Esophagus squamous epithelium (tissue), 5 donors: ENCODE measurements at regions not wholly inside any gene's neighbourhood (a gene's known extent, or its start where the extent isn't known, plus 50 kb on each side); places are given as distances from the start of the nearest gene placed in this dataset.

Source experiments
- DNase-seq: peaks from one replicate; lab custom pipeline; 2025; lab: John Stamatoyannopoulos, UW
- H3K27ac ChIP-seq, 4 donors: fragments of 200-600 bp; sonication (generic); one replicate each; pipeline ENCODE4 v1.5.1; 2016 to 2019; ENCODE audit warnings: mild to moderate bottlenecking in 1 of 4
- H3K27me3 ChIP-seq, 4 donors: fragments of 200-600 bp; sonication (generic); 1 replicate in 3 of 4; 2 replicates in 1 of 4; pipeline versions ENCODE4 v1.5.1 to v1.6.0; 2017 to 2021; ENCODE audit warnings: antibody characterized with exemption in 1 of 4
- H3K36me3 ChIP-seq, 3 donors: fragments of 200-600 bp; sonication (generic); one replicate each; pipeline ENCODE4 v1.5.1; 2016 to 2019
- H3K4me1 ChIP-seq, 3 donors: fragments of 200-600 bp; sonication (generic); one replicate each; pipeline ENCODE4 v1.5.1; 2017 to 2019
- H3K4me3 ChIP-seq, 4 donors: fragments of 200-600 bp; sonication (generic); 1 replicate in 3 of 4; 2 replicates in 1 of 4; pipeline ENCODE4 v1.5.1; 2016 to 2019; ENCODE audit warnings: mild to moderate bottlenecking in 2 of 4, moderate library complexity in 1 of 4
- H3K9me3 ChIP-seq, 3 donors: fragments of 200-600 bp; sonication (generic); one replicate each; pipeline ENCODE4 v1.5.1; 2016 to 2019
- CTCF ChIP-seq, 6 experiments: fragments of 450-650 bp in 4 of 6; fragments of 200-600 bp in 2 of 6; sonication (generic) in 2 of 6; IDR thresholded peaks; one replicate each; pipeline ENCODE4 v1.5.1; 2016 to 2019; ENCODE audit warnings: antibody characterized with exemption in 6 of 6, mild to moderate bottlenecking in 4 of 6, moderate library complexity in 4 of 6
- POLR2A ChIP-seq, 4 donors: fragments of 450-650 bp; IDR thresholded peaks; one replicate each; pipeline ENCODE4 v1.6.1; 2017; ENCODE audit warnings: antibody characterized with exemption in 4 of 4, mild to moderate bottlenecking in 4 of 4, moderate library complexity in 3 of 4
- WGBS, 2 donors: methylation state at CpG; one replicate each; pipeline ENCODE4 v1.1.5; 2018; 5-methylcytosine and 5-hydroxymethylcytosine counted together
- intact Hi-C: fragments of 100-400 bp; cut with DNase I; formaldehyde crosslinking; loops from one replicate; pipeline ENCODE4 v1.15.0; 2022
- donor health status: DM: yes; HTN: yes; CAD: no.

- WGBS, 2 donors = 66 to 68% methylated on average over 5 of the region's 5 CpGs
- intact Hi-C loops = no loop called here
- no peak overlapping the region for H3K4me3 ChIP-seq
Measured at GRCh38 chr4:57492251-57492878, 382.2 kb upstream of the IGFBP7 start.

GRCh38 chr4:57491388-57491787, 381.2 kb upstream of the IGFBP7 start:
- peaks cover 0 to 13% (median 9%) of the 10 kb centered on the region in 3 donors for H3K4me1 ChIP-seq
- H3K4me3 ChIP-seq = no peak overlapping the region
- H3K27me3 ChIP-seq = no peaks in the 10 kb centered on the region
- no peaks in the 10 kb centered on the region for H3K9me3 ChIP-seq
- TF ChIP-seq POLR2A (IDR thresholded peaks at IDR 0.05) (no peak), CTCF (IDR thresholded peaks at IDR 0.05) (no peak)
- 73 to 87% methylated on average over 3 of the region's 3 CpGs for WGBS, 2 donors
- peak overlapping the region in 1 of 4 donors; percentile 63 for H3K27ac ChIP-seq
- H3K36me3 ChIP-seq = no peaks in the 10 kb centered on the region
- intact Hi-C loops = no loop called here
- no peak for DNase-seq

More at GRCh38 chr4:57492251-57492878, 382.2 kb upstream of the IGFBP7 start:
- TF ChIP-seq CTCF (IDR thresholded peaks at IDR 0.05) = no peak
- no peak for TF ChIP-seq POLR2A (IDR thresholded peaks at IDR 0.05)
- no peak overlapping the region for H3K27ac ChIP-seq
- DNase-seq = no peak
- peaks cover 0 to 13% (median 9%) of the 10 kb centered on the region in 3 donors for H3K4me1 ChIP-seq
- no peaks in the 10 kb centered on the region for H3K9me3 ChIP-seq
- H3K27me3 ChIP-seq = no peaks in the 10 kb centered on the region
- no peaks in the 10 kb centered on the region for H3K36me3 ChIP-seq

GRCh38 chr4:57490520-57491255, 380.5 kb upstream of the IGFBP7 start:
- no peaks in the 10 kb centered on the region for H3K9me3 ChIP-seq
- H3K27ac ChIP-seq = peak overlapping the region in 1 of 4 donors; percentile 63
- H3K36me3 ChIP-seq = no peaks in the 10 kb centered on the region
- H3K27me3 ChIP-seq = no peaks in the 10 kb centered on the region
- H3K4me1 ChIP-seq = peaks cover 0 to 13% (median 9%) of the 10 kb centered on the region in 3 donors
- WGBS, 2 donors = 18 to 45% methylated on average over 4 of the region's 4 CpGs
- no peak for TF ChIP-seq POLR2A (IDR thresholded peaks at IDR 0.05)
- TF ChIP-seq CTCF (IDR thresholded peaks at IDR 0.05) = no peak
- intact Hi-C loops = no loop called here
- no peak for DNase-seq
- no peak overlapping the region for H3K4me3 ChIP-seq

- H3K4me1 ChIP-seq = peaks cover 0 to 13% (median 9%) of the 10 kb centered on the region in 3 donors
- intact Hi-C loops = no loop called here
- no peaks in the 10 kb centered on the region for H3K27me3 ChIP-seq
- H3K36me3 ChIP-seq = no peaks in the 10 kb centered on the region
- no peak overlapping the region for H3K4me3 ChIP-seq
- no peak for TF ChIP-seq CTCF (IDR thresholded peaks at IDR 0.05)
- TF ChIP-seq POLR2A (IDR thresholded peaks at IDR 0.05) = no peak
- no peak overlapping the region for H3K27ac ChIP-seq
- 48 to 64% methylated on average over 3 of the region's 3 CpGs for WGBS, 2 donors
- no peak for DNase-seq
- H3K9me3 ChIP-seq = no peaks in the 10 kb centered on the region
Measured at GRCh38 chr4:57488366-57489162, 378.4 kb upstream of the IGFBP7 start.
